ENCODE measurements at regions not wholly inside any gene's neighbourhood (a gene's known extent, or its start where the extent isn't known, plus 50 kb on each side); places are given as distances from the start of the nearest gene placed in this dataset.
A peak's percentile ranks its signal among the peaks of the same experiment; 100 is the strongest.

GRCh38 chrX:80312448-80312847, 107.8 kb upstream of the TENT5D start:
- DNase-seq (ENCODE audit: low spot score) = no peak

- no peak for DNase-seq (ENCODE audit: low spot score)
Observed at GRCh38 chrX:80316526-80316925, 103.7 kb upstream of the TENT5D start.

- DNase-seq (ENCODE audit: low spot score) = no peak
Observed at GRCh38 chrX:80317646-80318045, 102.6 kb upstream of the TENT5D start.

GRCh38 chrX:80331285-80331684, 89.0 kb upstream of the TENT5D start:
- DNase-seq (ENCODE audit: low spot score) = no peak

- no peak for DNase-seq (ENCODE audit: low spot score)
Observed at GRCh38 chrX:80334583-80334982, 85.7 kb upstream of the TENT5D start.

GRCh38 chrX:80335062-80335830, 85.0 kb upstream of the TENT5D start:
- peak; percentile 57 for DNase-seq (ENCODE audit: low spot score)

GRCh38 chrX:80354966-80355465, 65.2 kb upstream of the TENT5D start:
- no peak for DNase-seq (ENCODE audit: low spot score)

All from hematopoietic multipotent progenitor cell treated with erythropoietin and hydrocortisone succinate and interleukin-3 and kit ligand, for 15 days (in vitro differentiated cells).